ENCODE measurements at regions not wholly inside any gene's neighbourhood (a gene's known extent, or its start where the extent isn't known, plus 50 kb on each side); places are given as distances from the start of the nearest gene placed in this dataset.

- POLR2A ChIA-PET: no interaction called here
- intact Hi-C loops (cut with DNase I, micrococcal nuclease): loop anchor here in 1 of 2 experiments (5.0 to 10.0 kb wide), 2 partner anchors 673 to 1011 kb away; no protein-coding TSS in a partner anchor
- TF ChIP-seq CTCF (IDR thresholded peaks at IDR 0.05): no peak
- H3K36me3 Mint-ChIP-seq (ENCODE audit: low read depth): no peaks in the 10 kb centered on the region
- H3K9me3 Mint-ChIP-seq: no peaks in the 10 kb centered on the region
- no peaks in the 10 kb centered on the region for H3K4me1 Mint-ChIP-seq (ENCODE audit: low read depth)
- H3K4me3 Mint-ChIP-seq: no peak overlapping the region
- H3K27ac Mint-ChIP-seq: no peak overlapping the region
- ATAC-seq (ENCODE audit: poor library complexity): no peak
- H3K27me3 Mint-ChIP-seq: peaks cover 10% of the 10 kb centered on the region
- H3K4me3 ChIP-seq (ENCODE audit: low read length): no peak overlapping the region
- CTCF ChIA-PET: interaction anchor here (0.6 to 1.2 kb wide), 4 partner anchors 8 to 1013 kb away, joined by 3 to 7 read pairs (median 3); no protein-coding TSS in a partner anchor
- no peaks in the 10 kb centered on the region for H3K4me1 ChIP-seq (ENCODE audit: insufficient read depth, low read length)
- no peaks in the 10 kb centered on the region for H3K9me3 ChIP-seq (ENCODE audit: control insufficient read depth in 1 of 2, insufficient read depth in 1 of 2, low read length in 2 of 2)
- no peaks in the 10 kb centered on the region for H3K27me3 ChIP-seq (ENCODE audit: control insufficient read depth in 1 of 2, insufficient read depth in 2 of 2, low read length in 2 of 2)
- H3K27ac ChIP-seq (ENCODE audit: low read depth in 1 of 2, low read length in 2 of 2): no peak overlapping the region
- H3K36me3 ChIP-seq (ENCODE audit: insufficient read depth, low read length): no peaks in the 10 kb centered on the region
- no peak for DNase-seq
These were observed 255.1 kb upstream of the VEGFC start for GRCh38 chr4:177047851-177048174.

- intact Hi-C loops (cut with DNase I, micrococcal nuclease): no loop called here
- Mint-ChIP-seq H3K27ac (no peak overlapping the region), H3K27me3 (peaks cover 5% of the 10 kb centered on the region), H3K4me3 (no peak overlapping the region), H3K9me3 (no peaks in the 10 kb centered on the region), H3K4me1 (ENCODE audit: low read depth) (no peaks in the 10 kb centered on the region), H3K36me3 (ENCODE audit: low read depth) (no peaks in the 10 kb centered on the region)
- no peaks in the 10 kb centered on the region for H3K36me3 ChIP-seq (ENCODE audit: insufficient read depth, low read length)
- H3K27ac ChIP-seq (ENCODE audit: low read depth in 1 of 2, low read length in 2 of 2): no peak overlapping the region
- H3K4me1 ChIP-seq (ENCODE audit: insufficient read depth, low read length): no peaks in the 10 kb centered on the region
- DNase-seq: peak in 4 of 14 experiments; percentile 4 to 38 (median 29)
- ChIA-PET CTCF (no interaction called here), POLR2A (no interaction called here)
- no peak for ATAC-seq (ENCODE audit: poor library complexity)
- no peak overlapping the region for H3K4me3 ChIP-seq (ENCODE audit: low read length)
- no peaks in the 10 kb centered on the region for H3K9me3 ChIP-seq (ENCODE audit: control insufficient read depth in 1 of 2, insufficient read depth in 1 of 2, low read length in 2 of 2)
- H3K27me3 ChIP-seq (ENCODE audit: control insufficient read depth in 1 of 2, insufficient read depth in 2 of 2, low read length in 2 of 2): no peaks in the 10 kb centered on the region
- no peak for TF ChIP-seq CTCF (IDR thresholded peaks at IDR 0.05)
These were observed 258.1 kb upstream of the NEIL3 start for GRCh38 chr4:177051473-177052060.

- Histone ChIP-seq H3K36me3 (ENCODE audit: insufficient read depth, low read length) (no peaks in the 10 kb centered on the region), H3K9me3 (ENCODE audit: control insufficient read depth in 1 of 2, insufficient read depth in 1 of 2, low read length in 2 of 2) (no peaks in the 10 kb centered on the region), H3K27me3 (ENCODE audit: control insufficient read depth in 1 of 2, insufficient read depth in 2 of 2, low read length in 2 of 2) (no peaks in the 10 kb centered on the region), H3K4me3 (ENCODE audit: low read length) (no peak overlapping the region), H3K4me1 (ENCODE audit: insufficient read depth, low read length) (no peaks in the 10 kb centered on the region), H3K27ac (ENCODE audit: low read depth in 1 of 2, low read length in 2 of 2) (no peak overlapping the region)
- H3K27me3 Mint-ChIP-seq: peaks cover 2% of the 10 kb centered on the region
- no peaks in the 10 kb centered on the region for H3K4me1 Mint-ChIP-seq (ENCODE audit: low read depth)
- H3K9me3 Mint-ChIP-seq: no peaks in the 10 kb centered on the region
- no peak overlapping the region for H3K4me3 Mint-ChIP-seq
- CTCF ChIA-PET: no interaction called here
- no peak for ATAC-seq (ENCODE audit: poor library complexity)
- DNase-seq: no peak
- intact Hi-C loops (cut with DNase I, micrococcal nuclease): no loop called here
- no peak for TF ChIP-seq CTCF (IDR thresholded peaks at IDR 0.05)
- POLR2A ChIA-PET: no interaction called here
- H3K27ac Mint-ChIP-seq: no peak overlapping the region
- H3K36me3 Mint-ChIP-seq (ENCODE audit: low read depth): no peaks in the 10 kb centered on the region
These were observed 257.3 kb upstream of the NEIL3 start for GRCh38 chr4:177052211-177052934.

All from CD4-positive, alpha-beta T cell (primary cell).